Caki2 (cell line): ENCODE measurements at regions not wholly inside any gene's neighbourhood (a gene's known extent, or its start where the extent isn't known, plus 50 kb on each side); places are given as distances from the start of the nearest gene placed in this dataset.
"Not testable (repeated sequence)": the region's sequence is repeated elsewhere in the genome, so short reads cannot be mapped to it uniquely, and the experiment has no call there.

Experiments
- DNase-seq: peaks from one replicate; pipeline ENCODE4 v3.0.0-alpha.2; 2015; ENCODE audit warnings: low read depth
- in situ Hi-C: cut with HindIII; loops from 2 replicates; pipeline ENCODE4 v1.10.0; 2016; ENCODE audit warnings: low sequenced_read_pairs, low pct_unique_long_range_greater_than_20kb, mixed read lengths

GRCh38 chr2:109689973-109690372 is 75.8 kb downstream of the SOWAHC start:
- in situ Hi-C loops = no loop called here

GRCh38 chr2:109690457-109690821 is 76.3 kb downstream of the SOWAHC start:
- in situ Hi-C loops = no loop called here
- DNase-seq = no peak

More at GRCh38 chr2:109689973-109690372, 75.8 kb downstream of the SOWAHC start:
- no peak for DNase-seq

DNA sequence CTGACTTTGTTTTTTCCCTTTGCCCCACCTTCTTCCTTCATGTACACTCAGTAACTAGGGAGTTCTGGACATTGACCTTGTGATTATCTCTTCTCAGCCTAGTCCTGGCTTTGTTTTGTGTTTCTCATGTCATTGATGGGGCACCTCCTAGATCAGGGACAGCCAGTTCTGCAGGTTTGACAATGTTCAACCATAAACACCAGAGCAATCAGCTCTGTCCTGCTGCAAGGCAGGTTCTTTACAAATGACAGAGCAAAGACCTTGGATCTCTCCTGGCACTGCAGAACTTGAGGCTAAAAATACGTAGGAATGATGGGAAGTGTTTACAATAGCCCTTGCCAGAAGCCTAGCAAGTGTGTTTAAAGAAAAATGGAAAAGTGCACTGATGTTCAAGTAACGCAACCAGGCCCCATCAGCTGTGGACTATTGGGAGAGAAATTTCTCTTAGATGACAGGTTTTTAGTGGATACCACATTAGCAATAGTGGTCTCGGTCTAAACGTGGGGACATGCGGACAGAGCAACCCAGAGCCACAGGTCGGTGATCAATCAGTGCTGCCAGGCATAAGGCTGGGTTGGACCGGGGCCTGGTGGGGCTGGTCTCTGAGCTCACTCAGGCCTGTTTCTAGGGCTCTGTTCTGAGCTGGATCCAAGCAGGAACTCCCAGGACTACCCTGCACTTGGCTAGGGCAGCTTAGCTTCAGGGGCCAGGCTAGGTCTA is 76.8 kb downstream of the SOWAHC start:
- in situ Hi-C loops = no loop called here

GRCh38 chr2:109692013-109692743 is 78.0 kb downstream of the SOWAHC start:
- DNase-seq = no peak
- in situ Hi-C loops = no loop called here

More for the DNA sequence above, 76.8 kb downstream of the SOWAHC start:
- no peak for DNase-seq

GRCh38 chr2:109692831-109693230 is 78.7 kb downstream of the SOWAHC start:
- DNase-seq, in situ Hi-C loops: not testable (repeated sequence)

GRCh38 chr2:109693292-109693691 is 79.1 kb downstream of the SOWAHC start:
- DNase-seq, in situ Hi-C loops: not testable (repeated sequence)

GRCh38 chr2:109694190-109694589 is 80.0 kb downstream of the SOWAHC start:
- DNase-seq = peak; percentile 17
- in situ Hi-C loops = no loop called here

DNA sequence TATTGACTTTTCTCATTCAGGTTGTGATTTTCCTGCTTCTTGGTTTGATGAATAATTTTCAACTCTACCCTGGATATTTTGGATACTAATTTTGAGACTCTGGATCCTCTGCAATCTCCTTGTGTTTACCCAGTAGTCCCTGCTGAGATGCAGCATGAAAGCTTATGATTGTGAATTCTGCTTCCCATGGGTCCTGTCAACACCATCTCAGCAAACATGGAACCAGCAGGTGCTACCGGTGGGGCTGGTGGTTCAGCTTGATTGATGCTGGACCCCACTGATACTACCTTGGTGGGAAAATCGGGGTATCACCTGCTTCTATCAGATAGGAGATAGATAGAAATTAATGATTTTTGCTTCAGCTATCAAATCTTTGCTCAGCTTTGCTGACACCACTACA is 81.1 kb downstream of the SOWAHC start:
- DNase-seq = no peak
- in situ Hi-C loops = no loop called here

- in situ Hi-C loops = no loop called here
Measured at GRCh38 chr2:109699646-109700045, 85.5 kb downstream of the SOWAHC start.

GRCh38 chr2:109700680-109701274 is 86.6 kb downstream of the SOWAHC start:
- no peak for DNase-seq
- in situ Hi-C loops = no loop called here

More at GRCh38 chr2:109699646-109700045, 85.5 kb downstream of the SOWAHC start:
- no peak for DNase-seq

DNA sequence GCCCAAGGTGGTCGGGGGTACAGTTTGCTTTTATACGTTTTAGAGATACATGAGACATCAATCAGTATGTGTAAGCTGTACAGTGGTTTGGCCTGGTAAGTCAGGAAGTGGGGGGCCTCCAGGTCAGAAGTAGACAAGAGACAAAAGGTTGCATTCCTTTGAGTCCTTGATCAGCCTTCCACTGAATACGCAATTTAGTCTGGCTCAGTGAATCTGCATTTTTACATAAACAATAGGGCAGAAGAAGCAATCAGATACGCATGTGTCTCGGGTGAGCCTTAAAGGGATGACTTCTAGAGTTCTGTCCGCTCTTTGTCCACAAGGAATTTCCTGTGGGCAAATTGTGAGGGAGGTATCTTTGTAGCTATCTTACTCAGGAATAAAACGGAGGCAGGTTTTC is 87.2 kb downstream of the SOWAHC start:
- DNase-seq = no peak
- in situ Hi-C loops = no loop called here

DNA sequence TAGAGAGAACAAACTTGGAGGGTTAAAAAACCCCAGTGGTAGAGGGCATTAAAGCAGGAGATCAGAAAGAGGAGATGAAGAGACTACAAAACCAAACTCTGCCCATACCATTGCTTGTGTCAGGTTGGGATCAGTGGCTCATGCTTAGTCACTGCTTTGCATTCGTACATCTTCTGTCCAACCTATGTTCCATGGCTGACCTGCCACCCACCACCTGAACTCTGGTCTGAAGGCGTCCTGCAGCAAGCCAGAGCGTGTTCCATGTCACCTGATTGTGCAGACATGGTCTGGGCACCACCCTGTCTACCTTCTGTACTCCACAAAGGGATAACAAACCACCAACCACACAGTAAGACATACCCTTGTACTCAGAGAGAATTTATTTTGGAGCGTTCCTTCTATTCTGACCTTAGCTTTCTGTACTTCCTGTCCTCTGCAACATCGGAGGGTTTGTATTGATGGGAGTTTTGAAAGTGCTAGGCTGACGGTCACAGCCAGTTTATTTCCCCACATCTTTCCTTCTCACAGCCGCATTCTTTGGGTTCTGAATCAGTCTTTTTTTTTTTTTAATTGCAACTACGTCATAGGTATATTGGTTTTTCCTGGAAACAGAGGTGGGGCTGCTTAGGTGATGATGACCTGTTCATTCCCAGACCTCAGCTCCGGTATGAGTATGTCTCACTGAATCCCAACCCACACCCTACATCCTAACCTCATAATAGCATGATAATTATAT is 88.3 kb downstream of the SOWAHC start:
- in situ Hi-C loops = no loop called here
- peak; percentile 16 for DNase-seq

- in situ Hi-C loops = no loop called here
Measured at GRCh38 chr2:109703077-109703476, 88.9 kb downstream of the SOWAHC start.

GRCh38 chr2:109703798-109704197 is 89.6 kb downstream of the SOWAHC start:
- no peak for DNase-seq
- in situ Hi-C loops = no loop called here

More at GRCh38 chr2:109703077-109703476, 88.9 kb downstream of the SOWAHC start:
- no peak for DNase-seq

- no peak for DNase-seq
- in situ Hi-C loops = no loop called here
Measured at GRCh38 chr2:109707281-109708147, 86.6 kb upstream of the RGPD5 start.

DNA sequence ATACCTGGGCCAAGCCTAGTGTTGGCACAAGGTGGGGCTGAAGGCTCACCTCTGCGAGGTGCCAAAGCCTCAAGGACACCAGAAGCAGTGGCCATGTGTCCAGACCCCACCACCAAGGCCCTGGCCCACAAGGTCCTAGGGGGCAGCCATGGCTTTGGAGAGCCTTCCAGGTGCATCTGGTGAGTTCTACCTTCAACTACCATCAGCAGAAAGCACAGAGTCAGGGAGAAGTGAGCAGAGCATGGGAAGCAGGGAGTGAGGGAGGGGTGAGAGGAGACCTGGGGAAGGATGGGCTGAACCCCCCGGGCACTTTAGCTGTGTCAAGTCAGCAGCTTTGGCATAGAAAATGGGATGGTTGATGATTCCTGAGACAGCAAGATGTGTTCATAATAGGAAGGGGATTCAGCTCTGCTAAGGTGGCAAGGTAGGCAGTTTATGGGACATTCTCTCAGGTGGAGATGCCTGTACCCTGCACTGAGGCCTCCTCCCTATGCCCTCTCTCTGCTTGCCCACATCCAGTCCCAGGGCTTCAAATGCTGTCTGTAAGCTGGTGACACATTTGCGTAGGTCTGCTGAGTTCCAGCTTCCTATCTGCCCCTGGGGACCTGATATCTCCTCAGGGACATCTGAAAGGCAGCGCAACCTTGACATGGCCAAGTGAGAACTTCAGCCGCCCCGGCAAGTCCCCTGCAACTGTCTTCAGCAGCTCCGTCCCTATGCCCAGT is 83.4 kb upstream of the RGPD5 start:
- in situ Hi-C loops = no loop called here
- no peak for DNase-seq
